ENCODE measurements at regions not wholly inside any gene's neighbourhood (a gene's known extent, or its start where the extent isn't known, plus 50 kb on each side); places are given as distances from the start of the nearest gene placed in this dataset.

GRCh38 chr6:22621701-22622100, 52.3 kb downstream of the HDGFL1 start:
- no peak for DNase-seq
- Histone ChIP-seq H3K27ac (no peak overlapping the region), H3K9me3 (ENCODE audit: severe bottlenecking) (no peaks in the 10 kb centered on the region), H3K4me3 (ENCODE audit: low read depth, low read length) (no peak overlapping the region), H3K27me3 (ENCODE audit: insufficient read depth, low read depth, severe bottlenecking) (no peaks in the 10 kb centered on the region), H3K36me3 (no peaks in the 10 kb centered on the region)
- TF ChIP-seq, protein P1, sequence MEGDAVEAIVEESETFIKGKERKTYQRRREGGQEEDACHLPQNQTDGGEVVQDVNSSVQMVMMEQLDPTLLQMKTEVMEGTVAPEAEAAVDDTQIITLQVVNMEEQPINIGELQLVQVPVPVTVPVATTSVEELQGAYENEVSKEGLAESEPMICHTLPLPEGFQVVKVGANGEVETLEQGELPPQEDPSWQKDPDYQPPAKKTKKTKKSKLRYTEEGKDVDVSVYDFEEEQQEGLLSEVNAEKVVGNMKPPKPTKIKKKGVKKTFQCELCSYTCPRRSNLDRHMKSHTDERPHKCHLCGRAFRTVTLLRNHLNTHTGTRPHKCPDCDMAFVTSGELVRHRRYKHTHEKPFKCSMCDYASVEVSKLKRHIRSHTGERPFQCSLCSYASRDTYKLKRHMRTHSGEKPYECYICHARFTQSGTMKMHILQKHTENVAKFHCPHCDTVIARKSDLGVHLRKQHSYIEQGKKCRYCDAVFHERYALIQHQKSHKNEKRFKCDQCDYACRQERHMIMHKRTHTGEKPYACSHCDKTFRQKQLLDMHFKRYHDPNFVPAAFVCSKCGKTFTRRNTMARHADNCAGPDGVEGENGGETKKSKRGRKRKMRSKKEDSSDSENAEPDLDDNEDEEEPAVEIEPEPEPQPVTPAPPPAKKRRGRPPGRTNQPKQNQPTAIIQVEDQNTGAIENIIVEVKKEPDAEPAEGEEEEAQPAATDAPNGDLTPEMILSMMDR (IDR thresholded peaks at IDR 0.05; ENCODE audit: low read depth, low read length) = no peak

- Histone ChIP-seq H3K27me3 (ENCODE audit: insufficient read depth, low read depth, severe bottlenecking) (no peaks in the 10 kb centered on the region), H3K4me3 (ENCODE audit: low read depth, low read length) (no peak overlapping the region), H3K27ac (no peak overlapping the region), H3K36me3 (no peaks in the 10 kb centered on the region), H3K9me3 (ENCODE audit: severe bottlenecking) (no peaks in the 10 kb centered on the region)
- DNase-seq = no peak
- TF ChIP-seq, protein P1 (IDR thresholded peaks at IDR 0.05; ENCODE audit: low read depth, low read length) = no peak
Measured at GRCh38 chr6:22622351-22622750, 53.0 kb downstream of the HDGFL1 start.

GRCh38 chr6:22622813-22623212, 53.4 kb downstream of the HDGFL1 start:
- Histone ChIP-seq H3K27me3 (ENCODE audit: insufficient read depth, low read depth, severe bottlenecking) (no peaks in the 10 kb centered on the region), H3K36me3 (no peaks in the 10 kb centered on the region), H3K9me3 (ENCODE audit: severe bottlenecking) (no peaks in the 10 kb centered on the region), H3K27ac (no peak overlapping the region), H3K4me3 (ENCODE audit: low read depth, low read length) (no peak overlapping the region)
- TF ChIP-seq, protein P1 (IDR thresholded peaks at IDR 0.05; ENCODE audit: low read depth, low read length) = no peak
- no peak for DNase-seq

DNA sequence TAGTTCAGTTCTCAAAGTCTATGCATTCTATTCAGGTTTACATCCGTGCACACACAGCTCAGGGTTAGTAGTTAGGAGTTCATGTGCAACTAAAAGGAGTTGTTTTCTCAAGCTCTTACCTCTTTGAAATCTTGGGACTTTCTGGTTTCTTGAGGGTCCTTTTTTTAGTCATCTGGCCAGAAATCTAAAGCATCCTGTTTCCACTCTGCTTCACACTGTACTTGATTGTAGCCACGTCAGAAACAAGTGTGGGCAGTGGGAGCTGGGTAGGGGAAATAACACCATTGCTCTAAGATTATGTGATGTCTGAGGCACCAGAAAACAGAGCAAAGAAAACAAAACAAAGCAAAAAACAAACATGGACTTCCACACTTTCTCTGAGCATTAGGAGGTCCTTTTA, 58.3 kb downstream of the HDGFL1 start:
- Histone ChIP-seq H3K36me3 (no peaks in the 10 kb centered on the region), H3K4me3 (ENCODE audit: low read depth, low read length) (no peak overlapping the region), H3K27ac (no peak overlapping the region), H3K27me3 (ENCODE audit: insufficient read depth, low read depth, severe bottlenecking) (no peaks in the 10 kb centered on the region), H3K9me3 (ENCODE audit: severe bottlenecking) (no peaks in the 10 kb centered on the region)
- TF ChIP-seq, protein P1 (IDR thresholded peaks at IDR 0.05; ENCODE audit: low read depth, low read length) = no peak
- DNase-seq = no peak

DNA sequence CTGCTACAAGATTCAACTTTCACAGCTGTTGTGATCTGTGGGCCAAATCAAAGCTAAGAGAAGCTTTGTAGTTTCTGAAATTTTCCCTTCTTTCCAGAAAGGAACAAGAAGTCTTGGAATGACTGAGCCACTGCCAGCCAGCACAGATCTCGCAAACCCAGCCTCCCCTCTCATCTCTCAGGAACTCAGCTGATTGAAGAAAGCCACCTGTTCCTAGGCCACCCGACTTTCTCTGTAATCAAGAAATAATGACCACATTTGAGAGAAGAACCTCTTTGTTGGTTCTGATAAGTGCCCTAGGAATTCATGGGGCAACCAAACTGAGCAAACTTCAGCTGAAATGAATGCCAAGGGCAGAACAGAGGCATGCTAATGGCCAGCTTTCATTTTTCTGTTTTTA, 61.7 kb downstream of the HDGFL1 start:
- no peaks in the 10 kb centered on the region for H3K27me3 ChIP-seq (ENCODE audit: insufficient read depth, low read depth, severe bottlenecking)
- no peak overlapping the region for H3K4me3 ChIP-seq (ENCODE audit: low read depth, low read length)
- TF ChIP-seq, protein P1 (IDR thresholded peaks at IDR 0.05; ENCODE audit: low read depth, low read length) = no peak
- no peak for DNase-seq
- no peak overlapping the region for H3K27ac ChIP-seq
- H3K36me3 ChIP-seq = no peaks in the 10 kb centered on the region
- no peaks in the 10 kb centered on the region for H3K9me3 ChIP-seq (ENCODE audit: severe bottlenecking)

GRCh38 chr6:22632581-22633145, 63.3 kb downstream of the HDGFL1 start:
- H3K27ac ChIP-seq = no peak overlapping the region
- H3K27me3 ChIP-seq (ENCODE audit: insufficient read depth, low read depth, severe bottlenecking) = no peaks in the 10 kb centered on the region
- no peaks in the 10 kb centered on the region for H3K36me3 ChIP-seq
- DNase-seq = no peak
- H3K4me3 ChIP-seq (ENCODE audit: low read depth, low read length) = no peak overlapping the region
- TF ChIP-seq, protein P1 (IDR thresholded peaks at IDR 0.05; ENCODE audit: low read depth, low read length) = no peak
- no peaks in the 10 kb centered on the region for H3K9me3 ChIP-seq (ENCODE audit: severe bottlenecking)
